ENCODE measurements at regions not wholly inside any gene's neighbourhood (a gene's known extent, or its start where the extent isn't known, plus 50 kb on each side); places are given as distances from the start of the nearest gene placed in this dataset.
"Not testable (repeated sequence)": the region's sequence is repeated elsewhere in the genome, so short reads cannot be mapped to it uniquely, and the experiment has no call there.

GRCh38 chr5:61215996-61216395 is 53.7 kb upstream of the SMIM15 start:
- no peak for DNase-seq

- DNase-seq = no peak
Measured at GRCh38 chr5:61216741-61217140, 54.5 kb upstream of the SMIM15 start.

- DNase-seq = no peak
Measured at GRCh38 chr5:61217214-61217613, 54.9 kb upstream of the SMIM15 start.

GRCh38 chr5:61228229-61228628 is 66.0 kb upstream of the SMIM15 start:
- DNase-seq = no peak

- peak; percentile 48 for DNase-seq
Measured at GRCh38 chr5:61228691-61229280, 66.5 kb upstream of the SMIM15 start.

- no peak for DNase-seq
Measured at GRCh38 chr5:61229416-61229815, 67.1 kb upstream of the SMIM15 start.

GRCh38 chr5:61230492-61230891 is 68.2 kb upstream of the SMIM15 start:
- DNase-seq = no peak

GRCh38 chr5:61231813-61232212 is 69.5 kb upstream of the SMIM15 start:
- no peak for DNase-seq

- peak; percentile 79 for DNase-seq
Measured at GRCh38 chr5:61232490-61233050, 70.3 kb upstream of the SMIM15 start.

- DNase-seq = peak; percentile 32
Measured at GRCh38 chr5:61234019-61234418, 71.8 kb upstream of the SMIM15 start.

- not testable (repeated sequence) for DNase-seq
Measured at GRCh38 chr5:61236715-61237114, 74.4 kb upstream of the SMIM15 start.

- peak; percentile 36 for DNase-seq
Measured at GRCh38 chr5:61245486-61245885, 83.2 kb upstream of the SMIM15 start.

GRCh38 chr5:61245936-61246335 is 83.7 kb upstream of the SMIM15 start:
- no peak for DNase-seq

- no peak for DNase-seq
Measured at GRCh38 chr5:61246768-61247307, 84.6 kb upstream of the SMIM15 start.

- no peak for DNase-seq
Measured at GRCh38 chr5:61251874-61252642, 80.0 kb upstream of the ZSWIM6 start.

- no peak for DNase-seq
Measured at GRCh38 chr5:61252643-61252925, 79.5 kb upstream of the ZSWIM6 start.

- DNase-seq = no peak
Measured at GRCh38 chr5:61253547-61253946, 78.5 kb upstream of the ZSWIM6 start.

GRCh38 chr5:61254969-61255555 is 77.0 kb upstream of the ZSWIM6 start:
- DNase-seq = no peak

- no peak for DNase-seq
Measured at GRCh38 chr5:61256474-61256873, 75.6 kb upstream of the ZSWIM6 start.

- DNase-seq = no peak
Measured at GRCh38 chr5:61257421-61257820, 74.6 kb upstream of the ZSWIM6 start.

- DNase-seq = no peak
Measured at GRCh38 chr5:61261136-61261535, 70.9 kb upstream of the ZSWIM6 start.

GRCh38 chr5:61262080-61262479 is 70.0 kb upstream of the ZSWIM6 start:
- no peak for DNase-seq

- DNase-seq = no peak
Measured at GRCh38 chr5:61263072-61263471, 69.0 kb upstream of the ZSWIM6 start.

Data from fibroblast of upper back skin (primary cell).